GM20000 (cell line): ENCODE measurements at regions not wholly inside any gene's neighbourhood (a gene's known extent, or its start where the extent isn't known, plus 50 kb on each side); places are given as distances from the start of the nearest gene placed in this dataset.

ENCODE experiments used
- DNase-seq: peaks from one replicate; pipeline ENCODE4 v3.0.0; 2012; ENCODE audit warnings: low spot score
- CTCF ChIP-seq: IDR thresholded peaks from 2 replicates; pipeline ENCODE4 v1.5.1; 2012; ENCODE audit warnings: mild to moderate bottlenecking, control low read depth; ENCODE audit errors: extremely low read depth, missing control alignments

GRCh38 chr17:77677630-77678029, 280.9 kb upstream of the TNRC6C start:
- no peak for TF ChIP-seq CTCF
- DNase-seq: no peak

DNA sequence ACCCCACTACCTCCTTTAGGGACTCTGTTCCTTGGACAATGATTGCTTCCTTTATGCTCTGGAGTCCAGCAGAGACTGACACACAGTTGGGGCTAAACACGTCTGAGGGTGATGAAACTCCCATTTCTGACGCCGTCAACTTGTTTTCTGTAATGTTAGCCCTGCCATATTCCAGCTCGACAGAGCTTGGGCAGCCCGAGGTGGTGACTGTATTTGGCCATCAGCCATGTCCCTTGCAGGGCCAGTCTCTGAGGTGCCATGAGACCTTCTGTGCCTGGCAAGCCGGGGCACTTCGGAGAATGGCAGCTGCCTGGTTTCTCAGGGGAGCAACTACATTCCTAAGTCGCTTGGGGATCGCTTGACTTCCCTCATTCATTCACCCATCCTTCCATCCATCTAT, 278.9 kb upstream of the TNRC6C start:
- no peak for DNase-seq
- TF ChIP-seq CTCF: no peak

- no peak for TF ChIP-seq CTCF
- DNase-seq: no peak
Observed at GRCh38 chr17:77681861-77682260, 276.6 kb upstream of the TNRC6C start.

DNA sequence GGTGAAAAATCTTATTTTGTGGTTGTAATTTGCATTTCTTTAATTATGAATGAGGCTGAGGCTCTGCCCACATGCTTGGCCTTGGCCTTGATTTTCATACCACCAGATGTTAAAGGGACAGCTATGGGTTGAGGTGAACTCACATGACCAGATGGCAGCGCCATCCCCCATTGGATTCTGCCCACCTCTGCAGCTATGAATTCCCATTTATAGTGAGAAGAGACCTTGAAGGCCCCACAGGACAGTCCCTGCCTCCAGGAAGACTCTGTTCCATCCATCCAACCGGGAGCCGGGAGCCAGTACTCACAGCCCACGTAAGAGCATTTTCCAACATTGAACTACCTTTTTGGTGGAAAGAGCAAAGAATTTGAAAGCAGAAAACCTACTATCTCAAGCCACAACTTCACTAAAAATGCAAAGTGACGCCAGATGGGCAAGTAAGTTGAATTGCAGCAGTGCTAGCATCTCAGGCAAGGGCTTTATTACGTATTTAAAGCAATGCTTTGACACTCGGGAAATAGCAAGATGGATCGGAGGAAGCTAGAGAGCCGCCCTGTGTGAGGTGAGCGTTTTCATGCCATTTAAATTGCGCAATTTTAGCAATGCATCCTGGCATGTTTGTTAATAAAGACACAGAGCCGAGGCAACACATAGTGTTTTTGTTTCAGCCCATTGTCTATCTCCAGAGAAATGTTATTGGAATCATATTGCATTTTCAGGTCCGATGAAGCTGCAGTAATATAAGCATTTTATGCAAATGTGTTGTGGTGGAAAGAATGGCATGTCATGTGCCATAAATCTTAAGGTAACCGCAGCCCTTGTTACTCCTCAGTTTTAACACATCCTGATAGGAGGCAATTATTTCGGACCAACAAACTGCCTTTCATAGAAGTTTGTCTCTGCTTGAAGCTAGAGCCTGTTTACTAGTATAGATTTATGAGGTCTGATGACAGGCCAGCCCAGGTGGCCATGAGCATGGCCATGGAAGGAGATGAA, 273.4 kb upstream of the TNRC6C start:
- DNase-seq: no peak
- no peak for TF ChIP-seq CTCF

GRCh38 chr17:77685881-77686486, 272.5 kb upstream of the TNRC6C start:
- no peak for DNase-seq
- TF ChIP-seq CTCF: no peak

DNA sequence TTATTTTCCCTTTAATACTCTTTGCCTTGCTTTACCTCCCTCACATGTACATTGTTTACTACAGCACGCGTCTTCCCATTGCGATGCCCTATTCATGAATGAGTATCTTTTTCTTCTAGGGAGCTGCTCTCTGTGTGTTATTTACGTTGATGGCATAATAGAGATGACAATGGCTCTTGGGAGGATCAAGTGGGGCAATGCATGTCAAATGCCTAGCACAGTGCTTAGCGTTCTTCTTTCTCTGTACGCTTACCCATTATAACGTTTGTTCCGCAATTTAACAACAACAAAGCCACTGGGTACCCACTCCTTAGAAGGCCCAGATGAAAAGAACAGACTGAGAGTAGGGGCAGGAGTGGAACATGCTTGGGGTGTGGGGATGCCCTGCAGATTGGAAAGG, 271.6 kb upstream of the TNRC6C start:
- DNase-seq: no peak
- no peak for TF ChIP-seq CTCF

DNA sequence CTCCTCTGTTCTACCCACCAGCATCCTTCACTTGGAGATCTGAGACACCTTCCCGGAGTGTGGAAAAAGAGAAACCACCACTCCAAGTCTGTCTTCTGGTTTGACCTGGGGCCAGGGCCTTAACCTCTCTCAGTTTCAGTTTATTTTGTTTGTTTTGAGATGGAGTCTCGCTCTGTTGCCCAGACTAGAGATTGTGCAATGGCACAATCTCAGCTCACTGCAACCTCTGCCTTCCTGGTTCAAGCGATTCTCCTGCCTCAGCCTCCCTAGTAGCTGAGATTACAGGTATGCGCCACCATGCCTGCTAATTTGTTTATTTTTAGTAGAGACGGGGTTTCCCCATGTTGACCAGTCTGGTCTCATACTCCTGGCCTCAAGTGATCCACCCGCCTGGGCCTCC, 271.1 kb upstream of the TNRC6C start:
- DNase-seq: no peak

More for the DNA sequence above, 271.1 kb upstream of the TNRC6C start:
- no peak for TF ChIP-seq CTCF
